ENCODE measurements at regions not wholly inside any gene's neighbourhood (a gene's known extent, or its start where the extent isn't known, plus 50 kb on each side); places are given as distances from the start of the nearest gene placed in this dataset.

GRCh38 chr4:140222171-140222570, 68.2 kb upstream of the MAML3 start:
- no peak overlapping the region for H3K27ac ChIP-seq (ENCODE audit: low read depth, low read length)
- TF ChIP-seq FOSL1 (IDR thresholded peaks at IDR 0.05; ENCODE audit: low read depth) (peak; percentile 71), JUND (IDR thresholded peaks at IDR 0.05) (peak; percentile 50), CBX3 (IDR thresholded peaks at IDR 0.05; ENCODE audit: low read depth) (peak; percentile 52; the same call in 1 of the 2 replicates), SP1 (IDR thresholded peaks at IDR 0.05; ENCODE audit: low read depth) (no peak)
- peaks cover 0 to 19% of the 10 kb centered on the region in 2 experiments; a peak in 2 of 4 replicates for H3K4me1 ChIP-seq (ENCODE audit: control insufficient read depth in 1 of 2, insufficient read depth in 2 of 2, low read length in 2 of 2)
- H3K4me2 ChIP-seq (ENCODE audit: low read length), result no peak overlapping the region; the same call in 1 of the 2 replicates
- H3K79me2 ChIP-seq (ENCODE audit: insufficient read depth, low read length), result no peaks in the 10 kb centered on the region
- no peaks in the 10 kb centered on the region for H3K9me3 ChIP-seq (ENCODE audit: control insufficient read depth in 1 of 2, insufficient read depth in 1 of 2, low read depth in 1 of 2, low read length in 2 of 2)
- RAD21 ChIA-PET (ENCODE audit: low non-redundant PET in 1 of 2, low total read pairs in 2 of 2, uncharacterized antibody in 2 of 2, unreplicated experiment in 2 of 2), result no interaction called here
- H3K4me3 ChIP-seq (replicated peaks in 1 of 2; ENCODE audit: low read depth in 1 of 2, low read length in 2 of 2), result no peak overlapping the region
- H3K9me2 ChIP-seq (ENCODE audit: insufficient read depth), result no peaks in the 10 kb centered on the region
- no peaks in the 10 kb centered on the region for H3K36me3 ChIP-seq (ENCODE audit: control insufficient read depth in 1 of 2, insufficient read depth in 2 of 2, low read length in 2 of 2)
- POLR2A ChIA-PET, result interaction anchor here (0.8 to 0.9 kb wide), 2 partner anchors 13 to 69 kb away, joined by 3 read pairs; partner anchors contain the start of gene MAML3
- peak overlapping the region; percentile 78 for H2AFZ ChIP-seq (ENCODE audit: low read depth, low read length, poor library complexity, severe bottlenecking)
- no TSS peak for BruUV-seq (replicated peaks)
- CTCF ChIA-PET, result no interaction called here
- H3K27me3 ChIP-seq (ENCODE audit: insufficient read depth, low read length), result no peaks in the 10 kb centered on the region
- intact Hi-C loops (cut with micrococcal nuclease), result no loop called here
- no peak overlapping the region for H3K9ac ChIP-seq (ENCODE audit: low read length)
- no peaks in the 10 kb centered on the region for H4K20me1 ChIP-seq (ENCODE audit: insufficient read depth)
- no peak for DNase-seq (ENCODE audit: low read depth, low spot score)
- peak; percentile 68 for ATAC-seq

GRCh38 chr4:140220058-140220457, 66.1 kb upstream of the MAML3 start:
- Histone ChIP-seq H3K27me3 (ENCODE audit: insufficient read depth, low read length) (no peaks in the 10 kb centered on the region), H3K27ac (ENCODE audit: low read depth, low read length) (no peak overlapping the region), H3K79me2 (ENCODE audit: insufficient read depth, low read length) (no peaks in the 10 kb centered on the region), H3K9ac (ENCODE audit: low read length) (no peak overlapping the region), H4K20me1 (ENCODE audit: insufficient read depth) (no peaks in the 10 kb centered on the region), H3K9me2 (ENCODE audit: insufficient read depth) (no peaks in the 10 kb centered on the region), H3K4me1 (ENCODE audit: control insufficient read depth in 1 of 2, insufficient read depth in 2 of 2, low read length in 2 of 2) (peaks cover 0 to 19% of the 10 kb centered on the region in 2 experiments; a peak in 2 of 4 replicates), H3K9me3 (ENCODE audit: control insufficient read depth in 1 of 2, insufficient read depth in 1 of 2, low read depth in 1 of 2, low read length in 2 of 2) (no peaks in the 10 kb centered on the region), H3K4me2 (ENCODE audit: low read length) (no peak overlapping the region), H3K36me3 (ENCODE audit: control insufficient read depth in 1 of 2, insufficient read depth in 2 of 2, low read length in 2 of 2) (no peaks in the 10 kb centered on the region), H3K4me3 (replicated peaks in 1 of 2; ENCODE audit: low read depth in 1 of 2, low read length in 2 of 2) (no peak overlapping the region), H2AFZ (ENCODE audit: low read depth, low read length, poor library complexity, severe bottlenecking) (no peak overlapping the region)
- BruUV-seq (replicated peaks), result no TSS peak
- ATAC-seq (no peak), DNase-seq (ENCODE audit: low read depth, low spot score) (no peak)
- CTCF ChIA-PET, result no interaction called here
- TF ChIP-seq ZBTB33 (IDR thresholded peaks at IDR 0.05; ENCODE audit: extremely low read depth, insufficient replicate concordance, low read length) (no peak), REST (IDR thresholded peaks at IDR 0.05; ENCODE audit: low read depth) (no peak)
- RAD21 ChIA-PET (ENCODE audit: low non-redundant PET in 1 of 2, low total read pairs in 2 of 2, uncharacterized antibody in 2 of 2, unreplicated experiment in 2 of 2), result no interaction called here
- POLR2A ChIA-PET, result no interaction called here
- intact Hi-C loops (cut with micrococcal nuclease), result no loop called here

All from HCT116 (cell line).